Activated T-cell treated with anti-CD3 and anti-CD28 coated beads for 48 hours (primary cell): ENCODE measurements at regions not wholly inside any gene's neighbourhood (a gene's known extent, or its start where the extent isn't known, plus 50 kb on each side); places are given as distances from the start of the nearest gene placed in this dataset.
"Not testable (repeated sequence)": the region's sequence is repeated elsewhere in the genome, so short reads cannot be mapped to it uniquely, and the experiment has no call there.

Source experiments
- DNase-seq: peaks from one replicate; pipeline ENCODE4 v3.0.0-alpha.2; 2020; ENCODE audit warnings: low read depth

- DNase-seq, result no peak
Measured at GRCh38 chr4:115648786-115649185, 535.4 kb upstream of the NDST4 start.

GRCh38 chr4:115629270-115629669 lies 515.9 kb upstream of the NDST4 start:
- no peak for DNase-seq

GRCh38 chr4:115609631-115610030 lies 496.2 kb upstream of the NDST4 start:
- DNase-seq, result no peak

- DNase-seq, result no peak
Measured at GRCh38 chr4:115607311-115607710, 493.9 kb upstream of the NDST4 start.

- no peak for DNase-seq
Measured at GRCh38 chr4:115596265-115597001, 483.0 kb upstream of the NDST4 start.

- DNase-seq, result no peak
Measured at GRCh38 chr4:115580901-115581300, 467.5 kb upstream of the NDST4 start.

GRCh38 chr4:115575851-115576250 lies 462.4 kb upstream of the NDST4 start:
- DNase-seq, result no peak

- DNase-seq, result no peak
Measured at GRCh38 chr4:115562506-115562905, 449.1 kb upstream of the NDST4 start.

GRCh38 chr4:115548123-115548522 lies 434.7 kb upstream of the NDST4 start:
- no peak for DNase-seq

- DNase-seq, result no peak
Measured at GRCh38 chr4:115537387-115537786, 424.0 kb upstream of the NDST4 start.

- no peak for DNase-seq
Measured at GRCh38 chr4:115529126-115529525, 415.7 kb upstream of the NDST4 start.

GRCh38 chr4:115519476-115519875 lies 406.1 kb upstream of the NDST4 start:
- DNase-seq, result not testable (repeated sequence)

- no peak for DNase-seq
Measured at GRCh38 chr4:115515772-115516171, 402.4 kb upstream of the NDST4 start.

- no peak for DNase-seq
Measured at GRCh38 chr4:115515366-115515765, 401.9 kb upstream of the NDST4 start.

- no peak for DNase-seq
Measured at GRCh38 chr4:115514675-115515074, 401.3 kb upstream of the NDST4 start.

GRCh38 chr4:115505326-115505725 lies 391.9 kb upstream of the NDST4 start:
- no peak for DNase-seq

GRCh38 chr4:115501656-115502055 lies 388.2 kb upstream of the NDST4 start:
- DNase-seq, result no peak

GRCh38 chr4:115493770-115494169 lies 380.4 kb upstream of the NDST4 start:
- not testable (repeated sequence) for DNase-seq

GRCh38 chr4:115491686-115492085 lies 378.3 kb upstream of the NDST4 start:
- DNase-seq, result no peak

GRCh38 chr4:115489279-115489678 lies 375.9 kb upstream of the NDST4 start:
- DNase-seq, result no peak

- DNase-seq, result no peak
Measured at GRCh38 chr4:115485402-115485801, 372.0 kb upstream of the NDST4 start.

- no peak for DNase-seq
Measured at GRCh38 chr4:115484479-115484878, 371.1 kb upstream of the NDST4 start.

- no peak for DNase-seq
Measured at GRCh38 chr4:115470763-115471162, 357.3 kb upstream of the NDST4 start.

GRCh38 chr4:115459301-115459700 lies 345.9 kb upstream of the NDST4 start:
- not testable (repeated sequence) for DNase-seq
